CD14-positive monocyte (primary cell): ENCODE measurements at regions not wholly inside any gene's neighbourhood (a gene's known extent, or its start where the extent isn't known, plus 50 kb on each side); places are given as distances from the start of the nearest gene placed in this dataset.

Experiments used
- DNase-seq, 3 donors: peaks; one replicate each; pipeline ENCODE4 v3.0.0-alpha.2; 2011 to 2022
- H2AFZ ChIP-seq: 2 replicates; pipeline ENCODE4 v1.6.0; 2012; ENCODE audit warnings: mild to moderate bottlenecking, low read depth, low read length, inconsistent platforms; ENCODE audit not compliant: insufficient read depth, poor library complexity, severe bottlenecking
- H3K27ac ChIP-seq, 2 donors: 1 replicate in 1 of 2; 2 replicates in 1 of 2; pipeline ENCODE4 v1.5.1; 2012 to 2013; ENCODE audit warnings: low read length in 2 of 2, control low read depth in 1 of 2, inconsistent platforms in 1 of 2, low read depth in 1 of 2, mild to moderate bottlenecking in 1 of 2
- H3K27me3 ChIP-seq, 2 donors: one replicate each; pipeline versions ENCODE4 v1.6.0 to v1.6.1; 2011 to 2013; ENCODE audit warnings: low read length in 2 of 2; ENCODE audit not compliant: control insufficient read depth in 2 of 2, insufficient read depth in 2 of 2
- H3K36me3 ChIP-seq, 2 donors: replicated peaks in 1 of 2; 1 replicate in 1 of 2; 2 replicates in 1 of 2; pipeline versions ENCODE4 v1.5.1 to v1.6.1; 2012 to 2013; ENCODE audit warnings: low read length in 2 of 2, control low read depth in 1 of 2, inconsistent platforms in 1 of 2, mild to moderate bottlenecking in 1 of 2; ENCODE audit not compliant: insufficient read depth in 2 of 2, control insufficient read depth in 1 of 2
- H3K4me1 ChIP-seq, 2 donors: 1 replicate in 1 of 2; 2 replicates in 1 of 2; pipeline versions ENCODE4 v1.5.1 to v1.6.1; 2012 to 2013; ENCODE audit warnings: low read length in 2 of 2, control low read depth in 1 of 2, inconsistent platforms in 1 of 2, mild to moderate bottlenecking in 1 of 2, moderate library complexity in 1 of 2; ENCODE audit not compliant: insufficient read depth in 2 of 2, control insufficient read depth in 1 of 2
- H3K4me2 ChIP-seq: replicated peaks from 2 replicates; pipeline ENCODE3; 2012; ENCODE audit warnings: low read length, moderate library complexity, mild to moderate bottlenecking; ENCODE audit not compliant: poor library complexity, severe bottlenecking; ENCODE audit errors: extremely low read depth
- H3K4me3 ChIP-seq, 3 experiments: fragments of 200-600 bp in 1 of 3; sonication (generic) in 1 of 3; replicated peaks in 1 of 3; 1 replicate in 2 of 3; 2 replicates in 1 of 3; pipeline ENCODE4 v1.5.1; 2011 to 2013; ENCODE audit warnings: low read length in 3 of 3, mild to moderate bottlenecking in 3 of 3, control low read depth in 2 of 3, low read depth in 2 of 3, inconsistent platforms in 1 of 3, moderate library complexity in 1 of 3
- H3K79me2 ChIP-seq: 2 replicates; pipeline ENCODE4 v1.6.0; 2012; ENCODE audit warnings: mild to moderate bottlenecking, control low read depth, inconsistent platforms, low read length, moderate library complexity; ENCODE audit not compliant: insufficient read depth
- H3K9ac ChIP-seq: 2 replicates; pipeline ENCODE4 v1.6.0; 2017; ENCODE audit warnings: low read length, mild to moderate bottlenecking; ENCODE audit not compliant: insufficient read depth, poor library complexity, severe bottlenecking
- H3K9me3 ChIP-seq, 2 donors: replicated peaks in 1 of 2; 1 replicate in 1 of 2; 2 replicates in 1 of 2; pipeline versions ENCODE4 v1.5.1 to v1.6.1; 2012 to 2013; ENCODE audit warnings: low read length in 2 of 2, control low read depth in 1 of 2; ENCODE audit not compliant: control insufficient read depth in 1 of 2, insufficient read depth in 1 of 2
- H4K20me1 ChIP-seq: 2 replicates; pipeline ENCODE4 v1.6.0; 2012; ENCODE audit warnings: mild to moderate bottlenecking, low read length, control low read depth, moderate library complexity; ENCODE audit not compliant: insufficient read depth
- H3K27ac Mint-ChIP-seq, 7 donors: one replicate each; pipeline ENCODE4 v1.8.0; 2020; ENCODE audit warnings: mild to moderate bottlenecking in 7 of 7, mixed read lengths in 7 of 7, moderate library complexity in 6 of 7, inconsistent platforms in 2 of 7
- H3K27me3 Mint-ChIP-seq, 3 donors: one replicate each; pipeline ENCODE4 v1.8.0; 2021 to 2022; ENCODE audit warnings: low read depth in 3 of 3, mild to moderate bottlenecking in 3 of 3, mixed read lengths in 3 of 3, moderate library complexity in 3 of 3, inconsistent platforms in 1 of 3
- H3K36me3 Mint-ChIP-seq, 2 donors: one replicate each; pipeline ENCODE4 v1.8.0; 2020; ENCODE audit warnings: mixed read lengths in 2 of 2, inconsistent platforms in 1 of 2, mild to moderate bottlenecking in 1 of 2
- H3K4me1 Mint-ChIP-seq: one replicate; pipeline ENCODE4 v1.8.0; 2020; ENCODE audit warnings: mild to moderate bottlenecking, mixed read lengths
- H3K4me3 Mint-ChIP-seq, 2 donors: one replicate each; pipeline ENCODE4 v1.8.0; 2020; ENCODE audit warnings: mild to moderate bottlenecking in 2 of 2, mixed read lengths in 2 of 2, moderate library complexity in 1 of 2
- H3K9me3 Mint-ChIP-seq, 7 donors: one replicate each; pipeline ENCODE4 v1.8.0; 2020 to 2022; ENCODE audit warnings: mixed read lengths in 7 of 7, mild to moderate bottlenecking in 6 of 7, moderate library complexity in 6 of 7, inconsistent platforms in 2 of 7
- WGBS: methylation state at CpG from one replicate; pipeline ENCODE4 v1.1.5; 2013; ENCODE audit warnings: missing lambda C conversion rate; ENCODE audit not compliant: insufficient coverage; 5-methylcytosine and 5-hydroxymethylcytosine counted together
- intact Hi-C, 2 donors: fragments of 100-400 bp; cut with micrococcal nuclease; formaldehyde crosslinking; loops; one replicate each; pipeline versions ENCODE4 v1.15.0 to v1.15.1; 2023
- TF ChIP-seq, protein P1 (sequence below): fragments of 200-600 bp; IDR thresholded peaks from one replicate; pipeline ENCODE4 v1.8.0; 2022; ENCODE audit warnings: antibody characterized with exemption, mild to moderate bottlenecking

DNA sequence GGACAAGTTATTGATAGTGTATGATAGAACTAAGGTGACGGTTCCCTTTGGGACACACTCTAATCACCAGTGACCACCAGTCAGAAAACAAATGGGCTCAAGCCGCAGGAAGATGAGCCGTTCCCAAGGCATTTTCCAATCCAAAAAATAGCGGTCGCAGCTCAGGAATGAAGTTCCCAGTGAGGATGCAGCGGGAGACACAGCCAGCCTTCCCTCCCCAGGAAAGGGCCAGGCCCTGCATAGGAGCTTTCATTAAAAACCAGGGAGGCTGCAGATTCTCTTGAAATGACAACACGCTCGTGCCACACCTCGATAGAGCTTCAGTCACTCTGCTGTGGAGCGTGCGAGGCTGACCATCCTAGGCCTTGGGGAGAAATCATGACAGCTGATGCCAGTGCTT lies 65.8 kb upstream of the WNT7B start:
- Histone ChIP-seq H2AFZ (no peak overlapping the region), H3K79me2 (peaks cover 41% of the 10 kb centered on the region), H3K27ac (no peak overlapping the region)

DNA sequence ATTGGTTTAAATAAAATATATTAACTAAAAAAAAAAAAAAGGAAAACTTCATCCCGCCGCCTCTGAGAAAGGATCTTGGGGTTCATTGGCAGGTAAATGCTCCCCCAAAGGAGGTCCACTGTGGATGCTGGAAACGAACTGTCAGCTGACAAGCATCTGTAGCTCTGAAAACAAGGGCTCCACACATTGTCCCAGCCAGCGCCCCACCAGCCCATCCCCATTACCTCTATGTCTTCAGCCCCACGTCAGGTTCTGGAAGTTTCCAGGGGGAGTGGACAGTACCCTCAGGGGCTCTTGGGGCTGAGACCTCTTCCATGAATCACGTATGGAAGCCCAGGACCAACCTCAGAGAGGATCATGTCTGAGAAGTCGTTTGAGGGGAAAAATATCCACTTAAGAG lies 66.4 kb upstream of the WNT7B start:
- peak overlapping the region in 1 of 2 donors; percentile 92 for H3K27ac ChIP-seq
- peak overlapping the region; percentile 77 for H3K9ac ChIP-seq
- peak overlapping the region; percentile 89 for H2AFZ ChIP-seq
- H3K27me3 ChIP-seq = no peaks in the 10 kb centered on the region
- peak overlapping the region; percentile 91 for H3K4me2 ChIP-seq
- H3K36me3 ChIP-seq = no peaks in the 10 kb centered on the region
- Mint-ChIP-seq H3K27me3 (peaks cover 0 to 2% (median 0%) of the 10 kb centered on the region in 3 donors), H3K4me1 (peaks cover 59% of the 10 kb centered on the region), H3K27ac (peak overlapping the region; percentile 85 to 94 (median 88)), H3K9me3 (peaks cover 0 to 1% (median 0%) of the 10 kb centered on the region in 7 donors), H3K4me3 (peak overlapping the region; percentile 89 to 95), H3K36me3 (peaks cover 3 to 13% of the 10 kb centered on the region in 2 donors)
- peak overlapping the region in 2 of 3 experiments; percentile 60 to 84 for H3K4me3 ChIP-seq
- H3K4me1 ChIP-seq = peaks cover 52 to 61% of the 10 kb centered on the region in 2 donors
- H3K9me3 ChIP-seq = no peaks in the 10 kb centered on the region
- TF ChIP-seq, protein P1, sequence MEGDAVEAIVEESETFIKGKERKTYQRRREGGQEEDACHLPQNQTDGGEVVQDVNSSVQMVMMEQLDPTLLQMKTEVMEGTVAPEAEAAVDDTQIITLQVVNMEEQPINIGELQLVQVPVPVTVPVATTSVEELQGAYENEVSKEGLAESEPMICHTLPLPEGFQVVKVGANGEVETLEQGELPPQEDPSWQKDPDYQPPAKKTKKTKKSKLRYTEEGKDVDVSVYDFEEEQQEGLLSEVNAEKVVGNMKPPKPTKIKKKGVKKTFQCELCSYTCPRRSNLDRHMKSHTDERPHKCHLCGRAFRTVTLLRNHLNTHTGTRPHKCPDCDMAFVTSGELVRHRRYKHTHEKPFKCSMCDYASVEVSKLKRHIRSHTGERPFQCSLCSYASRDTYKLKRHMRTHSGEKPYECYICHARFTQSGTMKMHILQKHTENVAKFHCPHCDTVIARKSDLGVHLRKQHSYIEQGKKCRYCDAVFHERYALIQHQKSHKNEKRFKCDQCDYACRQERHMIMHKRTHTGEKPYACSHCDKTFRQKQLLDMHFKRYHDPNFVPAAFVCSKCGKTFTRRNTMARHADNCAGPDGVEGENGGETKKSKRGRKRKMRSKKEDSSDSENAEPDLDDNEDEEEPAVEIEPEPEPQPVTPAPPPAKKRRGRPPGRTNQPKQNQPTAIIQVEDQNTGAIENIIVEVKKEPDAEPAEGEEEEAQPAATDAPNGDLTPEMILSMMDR = no peak
- no peaks in the 10 kb centered on the region for H4K20me1 ChIP-seq
- intact Hi-C loops = loop anchor here in 1 of 2 donors (10.0 kb wide), 1 partner anchor 879 kb away; the partner anchor contains the start of gene NUP50
- H3K79me2 ChIP-seq = peaks cover 47% of the 10 kb centered on the region
- no peak for DNase-seq
- 90% methylated on average over 2 of the region's 7 CpGs for WGBS

More for the DNA sequence above, 65.8 kb upstream of the WNT7B start:
- no peak overlapping the region for H3K4me3 ChIP-seq
- H3K9me3 ChIP-seq = no peaks in the 10 kb centered on the region
- H3K36me3 ChIP-seq = no peaks in the 10 kb centered on the region
- no peak overlapping the region for H3K4me2 ChIP-seq
- intact Hi-C loops = loop anchor here in 1 of 2 donors (10.0 kb wide), 1 partner anchor 878 kb away; the partner anchor contains the start of gene NUP50
- H3K27ac Mint-ChIP-seq = no peak overlapping the region
- no peaks in the 10 kb centered on the region for H4K20me1 ChIP-seq
- H3K4me1 ChIP-seq = peaks cover 47 to 55% of the 10 kb centered on the region in 2 donors
- H3K4me3 Mint-ChIP-seq = no peak overlapping the region
- DNase-seq = no peak
- H3K27me3 Mint-ChIP-seq = peaks cover 0 to 2% (median 0%) of the 10 kb centered on the region in 3 donors
- no peak overlapping the region for H3K9ac ChIP-seq
- H3K9me3 Mint-ChIP-seq = peaks cover 0 to 1% (median 0%) of the 10 kb centered on the region in 7 donors
- TF ChIP-seq, protein P1 = no peak
- no peaks in the 10 kb centered on the region for H3K27me3 ChIP-seq
- peaks cover 54% of the 10 kb centered on the region for H3K4me1 Mint-ChIP-seq
- 98% methylated on average over 7 of the region's 11 CpGs for WGBS
- H3K36me3 Mint-ChIP-seq = peaks cover 3 to 13% of the 10 kb centered on the region in 2 donors
